ENCODE measurements at regions not wholly inside any gene's neighbourhood (a gene's known extent, or its start where the extent isn't known, plus 50 kb on each side); places are given as distances from the start of the nearest gene placed in this dataset.

DNA sequence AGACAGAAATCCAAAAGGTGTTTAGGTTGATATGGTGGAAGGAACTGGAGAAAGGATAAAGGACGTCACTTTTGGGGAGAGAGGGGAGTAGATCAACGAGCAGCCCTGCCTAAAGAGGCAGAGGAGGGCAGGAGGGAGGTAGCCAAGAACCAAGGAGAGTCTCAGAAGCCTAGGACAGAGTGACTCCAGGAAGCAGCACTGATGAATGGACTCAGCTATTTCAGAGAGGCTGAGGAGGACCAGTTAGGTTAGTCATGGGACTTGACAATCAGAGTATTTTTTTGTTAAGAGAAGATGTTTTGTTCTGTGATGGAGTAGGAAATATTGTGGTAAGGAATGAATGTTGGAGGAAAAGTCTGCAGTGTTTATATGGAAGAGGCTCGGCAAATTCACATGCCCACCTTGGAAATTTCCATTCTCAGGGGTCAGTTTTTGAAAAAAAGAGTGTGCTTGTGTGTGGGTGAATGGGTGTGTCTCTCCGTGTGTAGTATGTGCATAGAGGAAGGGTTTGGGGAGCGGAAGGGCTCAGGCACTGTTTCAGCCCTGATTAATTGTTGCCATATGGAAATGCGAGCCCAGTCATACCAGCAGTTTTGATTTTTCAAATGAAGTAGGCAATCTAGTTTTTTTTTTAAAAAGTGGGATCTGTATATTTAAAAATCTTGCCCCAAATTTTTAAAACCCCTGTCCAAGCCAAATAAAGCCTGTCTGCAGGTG, 303.6 kb downstream of the SAMD5 start:
- H3K4me3 ChIP-seq (ENCODE audit: low read depth, low read length): no peak overlapping the region
- no peak for DNase-seq (ENCODE audit: low read depth)
- TF ChIP-seq CTCF (IDR thresholded peaks at IDR 0.05; ENCODE audit: low read depth, low read length, missing control alignments): no peak

GRCh38 chr6:147817042-147817689, 308.7 kb downstream of the SAMD5 start:
- TF ChIP-seq CTCF (IDR thresholded peaks at IDR 0.05; ENCODE audit: low read depth, low read length, missing control alignments): no peak
- no peak overlapping the region for H3K4me3 ChIP-seq (ENCODE audit: low read depth, low read length)
- DNase-seq (ENCODE audit: low read depth): no peak

DNA sequence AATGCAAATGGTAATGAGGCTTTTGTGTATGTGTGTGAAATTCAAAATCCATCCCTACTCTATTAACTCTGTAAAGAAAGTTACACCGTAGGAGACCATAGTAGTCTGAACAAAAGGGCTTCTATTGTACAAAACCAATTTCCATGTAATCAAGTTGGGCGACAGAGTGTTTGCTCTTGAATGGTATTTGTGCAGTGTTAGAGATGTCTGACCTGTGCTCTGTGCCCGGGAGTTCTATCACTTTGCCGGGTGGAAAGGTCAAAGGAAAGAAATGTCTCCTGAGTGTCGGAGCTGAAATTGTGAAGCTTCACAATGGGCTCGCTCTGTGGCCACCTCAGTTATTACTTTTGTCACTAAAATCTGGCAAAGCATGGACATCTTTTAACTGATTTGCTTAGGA, 312.0 kb downstream of the SAMD5 start:
- no peak for TF ChIP-seq CTCF (IDR thresholded peaks at IDR 0.05; ENCODE audit: low read depth, low read length, missing control alignments)
- DNase-seq (ENCODE audit: low read depth): no peak
- no peak overlapping the region for H3K4me3 ChIP-seq (ENCODE audit: low read depth, low read length)

GRCh38 chr6:147821295-147821897, 312.9 kb downstream of the SAMD5 start:
- no peak for TF ChIP-seq CTCF (IDR thresholded peaks at IDR 0.05; ENCODE audit: low read depth, low read length, missing control alignments)
- no peak overlapping the region for H3K4me3 ChIP-seq (ENCODE audit: low read depth, low read length)

GRCh38 chr6:147823936-147824335, 315.4 kb downstream of the SAMD5 start:
- DNase-seq (ENCODE audit: low read depth): no peak
- no peak for TF ChIP-seq CTCF (IDR thresholded peaks at IDR 0.05; ENCODE audit: low read depth, low read length, missing control alignments)

More at GRCh38 chr6:147821295-147821897, 312.9 kb downstream of the SAMD5 start:
- no peak for DNase-seq (ENCODE audit: low read depth)

DNA sequence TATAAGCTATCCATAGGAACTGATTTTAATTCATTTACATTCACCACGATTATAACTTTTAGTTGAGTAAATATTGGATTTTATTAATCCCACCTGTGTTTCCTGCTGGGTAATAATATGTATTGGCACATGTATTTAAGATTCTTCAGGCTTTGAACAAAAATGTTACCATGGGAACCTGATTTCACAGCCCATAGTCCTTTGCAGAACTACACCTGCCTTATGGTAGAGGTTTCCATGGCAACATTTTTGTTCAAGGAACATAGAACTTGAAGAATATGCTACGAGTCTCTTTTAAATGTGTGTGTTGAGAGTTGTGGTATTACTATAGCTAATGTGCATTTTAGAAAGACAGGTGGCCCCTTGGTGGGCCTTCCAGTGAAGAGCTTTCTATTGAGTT, 317.4 kb downstream of the SAMD5 start:
- DNase-seq (ENCODE audit: low read depth): no peak
- TF ChIP-seq CTCF (IDR thresholded peaks at IDR 0.05; ENCODE audit: low read depth, low read length, missing control alignments): no peak
- H3K4me3 ChIP-seq (ENCODE audit: low read depth, low read length): no peak overlapping the region

More at GRCh38 chr6:147823936-147824335, 315.4 kb downstream of the SAMD5 start:
- H3K4me3 ChIP-seq (ENCODE audit: low read depth, low read length): no peak overlapping the region

Data from GM12864 (cell line).